HCT116 (cell line): ENCODE measurements at regions not wholly inside any gene's neighbourhood (a gene's known extent, or its start where the extent isn't known, plus 50 kb on each side); places are given as distances from the start of the nearest gene placed in this dataset.

Experiments
- ATAC-seq: fragments of 200-7000 bp; cut with Tn5 transposase; 2 replicates; pipeline ENCODE4 v1.9.1; 2020; ENCODE audit warnings: mild to moderate bottlenecking, moderate library complexity
- BruUV-seq: library from RNA; stranded (reverse); fragments of 400-500 nt; replicated peaks from 2 replicates; lab custom pipeline; 2021; lab: Mats Ljungman, UMichigan
- CTCF ChIA-PET: fragments of 300-600 bp; sonication (Branson Sonifier 250); formaldehyde crosslinking; loops from one replicate; lab custom pipeline; 2021; ENCODE audit warnings: antibody characterized with exemption; lab: Charles Lee
- POLR2A ChIA-PET: fragments of 300-600, 350-600 bp; sonication (Branson Sonifier 250); formaldehyde crosslinking; loops from one replicate; lab custom pipeline; 2021; ENCODE audit warnings: antibody characterized with exemption; lab: Charles Lee
- RAD21 ChIA-PET, 2 experiments: fragments of 300-600 bp; sonication (Branson Sonifier 250); formaldehyde crosslinking; loops; one replicate each; lab custom pipeline; 2023; ENCODE audit warnings: low total read pairs in 2 of 2; ENCODE audit not compliant: uncharacterized antibody in 2 of 2, unreplicated experiment in 2 of 2, low non-redundant PET in 1 of 2; lab: Charles Lee
- DNase-seq: peaks from one replicate; pipeline ENCODE4 v3.0.0-alpha.2; 2010; ENCODE audit warnings: low read depth, low spot score
- H2AFZ ChIP-seq: fragments of 200-600 bp; shearing (Covaris generic), sonication (generic); 2 replicates; pipeline ENCODE4 v1.6.1; 2017; ENCODE audit warnings: low read depth, mixed run types, mixed read lengths, antibody characterized with exemption, low read length; ENCODE audit not compliant: poor library complexity, severe bottlenecking
- H3K27ac ChIP-seq: 2 replicates; pipeline ENCODE4 v1.5.1; 2012; ENCODE audit warnings: low read depth, low read length
- H3K27me3 ChIP-seq: fragments of 200-600 bp; sonication (generic); 2 replicates; pipeline ENCODE4 v1.6.1; 2016; ENCODE audit warnings: mixed run types, low read length, mixed read lengths; ENCODE audit not compliant: insufficient read depth
- H3K36me3 ChIP-seq, 2 experiments: fragments of 200-500 bp in 1 of 2; fragments of 200-600 bp in 1 of 2; sonication (Bioruptor generic) in 1 of 2; sonication (generic) in 1 of 2; 2 replicates each; pipeline versions ENCODE4 v1.5.1 to v1.6.1; 2014 to 2016; ENCODE audit warnings: low read length in 2 of 2, inconsistent platforms in 1 of 2, mixed read lengths in 1 of 2, mixed run types in 1 of 2; ENCODE audit not compliant: insufficient read depth in 2 of 2, control insufficient read depth in 1 of 2
- H3K4me1 ChIP-seq, 2 experiments: fragments of 200-600 bp in 1 of 2; sonication (generic) in 1 of 2; 2 replicates each; pipeline versions ENCODE4 v1.5.1 to v1.6.1; 2012 to 2017; ENCODE audit warnings: low read length in 2 of 2, inconsistent platforms in 1 of 2, mild to moderate bottlenecking in 1 of 2, mixed read lengths in 1 of 2, mixed run types in 1 of 2, moderate library complexity in 1 of 2; ENCODE audit not compliant: insufficient read depth in 2 of 2, control insufficient read depth in 1 of 2
- H3K4me2 ChIP-seq: fragments of 200-600 bp; sonication (generic); 2 replicates; pipeline ENCODE4 v1.6.1; 2017; ENCODE audit warnings: mixed run types, low read length, mixed read lengths
- H3K4me3 ChIP-seq, 2 experiments: fragments of 200-600 bp in 1 of 2; sonication (generic) in 1 of 2; replicated peaks in 1 of 2; 2 replicates each; pipeline ENCODE4 v1.5.1; 2011 to 2016; ENCODE audit warnings: low read length in 2 of 2, control low read depth in 1 of 2, low read depth in 1 of 2, mild to moderate bottlenecking in 1 of 2, mixed read lengths in 1 of 2, mixed run types in 1 of 2
- H3K79me2 ChIP-seq: fragments of 200-600 bp; sonication (generic); 2 replicates; pipeline ENCODE4 v1.6.1; 2017; ENCODE audit warnings: mild to moderate bottlenecking, mixed run types, low read length, moderate library complexity, mixed read lengths; ENCODE audit not compliant: insufficient read depth
- H3K9ac ChIP-seq: fragments of 200-600 bp; sonication (generic); 2 replicates; pipeline ENCODE4 v1.6.1; 2016; ENCODE audit warnings: low read length, mixed read lengths
- H3K9me2 ChIP-seq: fragments of 200-600 bp; sonication (generic), shearing (Covaris generic); 2 replicates; pipeline ENCODE4 v1.6.1; 2017; ENCODE audit warnings: mixed run types, mild to moderate bottlenecking, moderate library complexity; ENCODE audit not compliant: insufficient read depth
- H3K9me3 ChIP-seq, 2 experiments: fragments of 200-500 bp in 1 of 2; fragments of 200-600 bp in 1 of 2; sonication (Bioruptor generic) in 1 of 2; sonication (generic) in 1 of 2; 2 replicates each; pipeline ENCODE4 v1.6.1; 2014 to 2017; ENCODE audit warnings: low read length in 2 of 2, mixed read lengths in 2 of 2, inconsistent platforms in 1 of 2, low read depth in 1 of 2, mild to moderate bottlenecking in 1 of 2, mixed run types in 1 of 2, moderate library complexity in 1 of 2; ENCODE audit not compliant: control insufficient read depth in 1 of 2, insufficient read depth in 1 of 2
- H4K20me1 ChIP-seq: fragments of 200-600 bp; sonication (generic), shearing (Covaris generic); 2 replicates; pipeline ENCODE4 v1.6.1; 2017; ENCODE audit warnings: mixed run types, mild to moderate bottlenecking, moderate library complexity; ENCODE audit not compliant: insufficient read depth
- CEBPB ChIP-seq: IDR thresholded peaks from 2 replicates; pipeline ENCODE4 v1.6.1; 2012; ENCODE audit warnings: low read depth
- CTCF ChIP-seq, 3 experiments: fragments of 200-600 bp in 1 of 3; sonication (generic) in 1 of 3; IDR thresholded peaks in 2 of 3; conservative IDR thresholded peaks in 1 of 3; 2 replicates each; pipeline ENCODE4 v1.5.1; 2012 to 2017; ENCODE audit warnings: low read depth in 2 of 3, low read length in 2 of 3, antibody characterized with exemption in 1 of 3, borderline replicate concordance in 1 of 3, control low read depth in 1 of 3, mild to moderate bottlenecking in 1 of 3, mixed read lengths in 1 of 3, mixed run types in 1 of 3, moderate library complexity in 1 of 3; ENCODE audit not compliant: insufficient read depth in 1 of 3
- EGR1 ChIP-seq: IDR thresholded peaks from 2 replicates; pipeline ENCODE4 v1.6.1; 2012; ENCODE audit warnings: low read depth
- EZH2phosphoT487 ChIP-seq: fragments of 200-600 bp; IDR thresholded peaks from 2 replicates; pipeline ENCODE4 v1.6.1; 2018; ENCODE audit warnings: antibody characterized with exemption, borderline replicate concordance
- FOSL1 ChIP-seq: IDR thresholded peaks from 2 replicates; pipeline ENCODE4 v1.6.1; 2012; ENCODE audit warnings: low read depth
- JUND ChIP-seq: IDR thresholded peaks from 2 replicates; pipeline ENCODE4 v1.6.1; 2012
- POLR2AphosphoS5 ChIP-seq: IDR thresholded peaks from 2 replicates; pipeline ENCODE4 v1.6.1; 2011; ENCODE audit warnings: mild to moderate bottlenecking, low read depth, low read length, moderate library complexity
- RAD21 ChIP-seq: IDR thresholded peaks from 2 replicates; pipeline ENCODE4 v1.6.1; 2012; ENCODE audit warnings: low read depth, mild to moderate bottlenecking
- REST ChIP-seq: IDR thresholded peaks from 2 replicates; pipeline ENCODE4 v1.6.1; 2012; ENCODE audit warnings: low read depth
- SIN3A ChIP-seq: IDR thresholded peaks from 2 replicates; pipeline ENCODE4 v1.6.1; 2012; ENCODE audit warnings: low read depth
- SP1 ChIP-seq: IDR thresholded peaks from 2 replicates; pipeline ENCODE4 v1.6.1; 2012; ENCODE audit warnings: low read depth
- SRF ChIP-seq: IDR thresholded peaks from 2 replicates; pipeline ENCODE4 v1.6.1; 2012; ENCODE audit warnings: low read depth
- TCF7L2 ChIP-seq: IDR thresholded peaks from 2 replicates; pipeline ENCODE4 v1.7.0; 2011; ENCODE audit warnings: borderline replicate concordance, inconsistent platforms; ENCODE audit not compliant: insufficient read depth, insufficient read length; ENCODE audit errors: extremely low read depth
- YY1 ChIP-seq: IDR thresholded peaks from 2 replicates; pipeline ENCODE4 v1.6.1; 2011; ENCODE audit warnings: low read length, low read depth, moderate library complexity, mild to moderate bottlenecking; ENCODE audit not compliant: insufficient replicate concordance; ENCODE audit errors: extremely low read depth
- ZBTB33 ChIP-seq: IDR thresholded peaks from 2 replicates; pipeline ENCODE4 v1.6.1; 2011; ENCODE audit warnings: mild to moderate bottlenecking, low read length, moderate library complexity; ENCODE audit not compliant: insufficient replicate concordance; ENCODE audit errors: extremely low read depth
- ZFX ChIP-seq: fragments of 450-650 bp; IDR thresholded peaks from 2 replicates; pipeline ENCODE4 v1.6.1; 2017
- ZNF274 ChIP-seq: fragments of 200-500 bp; sonication (Bioruptor generic); IDR thresholded peaks from 2 replicates; pipeline ENCODE4 v1.6.1; 2014; ENCODE audit warnings: mild to moderate bottlenecking, low read depth, low read length, inconsistent platforms
- intact Hi-C: fragments of 100-400 bp; cut with micrococcal nuclease; formaldehyde crosslinking; loops from 2 replicates; pipeline ENCODE4 v1.10.0; 2022

DNA sequence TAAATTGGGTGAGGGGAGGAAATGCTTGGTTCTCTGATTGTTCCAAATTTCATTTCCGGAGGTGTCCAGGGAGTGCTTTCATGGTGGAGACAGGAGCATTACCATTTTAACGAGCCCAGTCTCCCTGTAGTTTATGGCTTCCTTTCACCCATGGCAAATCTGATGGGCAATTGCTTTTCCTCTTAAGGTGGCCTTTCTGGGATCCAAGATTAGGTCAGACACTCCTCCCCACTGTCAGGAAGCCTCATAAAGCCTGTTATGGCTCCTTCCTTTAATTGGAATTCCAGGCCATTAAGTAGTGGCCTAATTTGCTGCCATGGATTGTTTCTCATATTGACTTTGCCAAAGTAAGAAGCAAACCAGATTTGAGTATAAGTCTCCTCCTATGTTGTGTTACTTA lies 157.8 kb downstream of the PDCD6IP start:
- BruUV-seq: no TSS peak
- Histone ChIP-seq H3K36me3 (no peaks in the 10 kb centered on the region), H3K79me2 (no peaks in the 10 kb centered on the region), H3K27me3 (peaks cover 21% of the 10 kb centered on the region), H3K4me2 (no peak overlapping the region), H3K9ac (no peak overlapping the region), H2AFZ (no peak overlapping the region), H3K4me3 (no peak overlapping the region), H3K27ac (no peak overlapping the region), H3K4me1 (no peaks in the 10 kb centered on the region), H3K9me2 (no peaks in the 10 kb centered on the region), H3K9me3 (no peaks in the 10 kb centered on the region), H4K20me1 (no peaks in the 10 kb centered on the region)
- ChIA-PET CTCF (no interaction called here), RAD21 (no interaction called here), POLR2A (no interaction called here)
- ATAC-seq (no peak), DNase-seq (no peak)
- TF ChIP-seq YY1 (no peak), CTCF (IDR thresholded peaks at IDR 0.05 in 2 of 3, conservative IDR thresholded peaks at IDR 0.05 in 1 of 3; ENCODE audit: borderline replicate concordance in 1 of 3, insufficient read depth in 1 of 3, low read depth in 2 of 3, low read length in 2 of 3) (no peak), JUND (no peak), SP1 (no peak), ZNF274 (no peak), REST (no peak), SRF (no peak), RAD21 (no peak), FOSL1 (no peak), CEBPB (no peak), ZFX (no peak), ZBTB33 (no peak), TCF7L2 (no peak), POLR2AphosphoS5 (no peak), SIN3A (no peak), EGR1 (no peak), EZH2phosphoT487 (no peak)
- intact Hi-C loops: no loop called here
